Kidney epithelial cell (primary cell): ENCODE measurements at regions not wholly inside any gene's neighbourhood (a gene's known extent, or its start where the extent isn't known, plus 50 kb on each side); places are given as distances from the start of the nearest gene placed in this dataset.

Source experiments
- DNase-seq: peaks from one replicate; pipeline ENCODE4 v3.0.0-alpha.2; 2010; ENCODE audit warnings: low read depth
- H3K27me3 ChIP-seq: 2 replicates; pipeline ENCODE4 v1.6.0; 2011; ENCODE audit warnings: low read length; ENCODE audit not compliant: control insufficient read depth, insufficient read depth
- H3K36me3 ChIP-seq: 2 replicates; pipeline ENCODE4 v1.5.1; 2011; ENCODE audit warnings: low read length; ENCODE audit not compliant: control insufficient read depth, insufficient read depth
- H3K4me3 ChIP-seq: 2 replicates; pipeline ENCODE4 v1.5.1; 2011; ENCODE audit warnings: low read depth, mild to moderate bottlenecking, control low read depth, low read length
- TF ChIP-seq, protein P1 (sequence below): IDR thresholded peaks from 2 replicates; pipeline ENCODE4 v1.5.1; 2011; ENCODE audit warnings: mild to moderate bottlenecking, moderate library complexity, low read length, control low read depth, inconsistent platforms; ENCODE audit not compliant: insufficient read depth, poor library complexity, severe bottlenecking

- H3K4me3 ChIP-seq, result no peak overlapping the region
- no peaks in the 10 kb centered on the region for H3K27me3 ChIP-seq
- no peak for DNase-seq
- TF ChIP-seq, protein P1, sequence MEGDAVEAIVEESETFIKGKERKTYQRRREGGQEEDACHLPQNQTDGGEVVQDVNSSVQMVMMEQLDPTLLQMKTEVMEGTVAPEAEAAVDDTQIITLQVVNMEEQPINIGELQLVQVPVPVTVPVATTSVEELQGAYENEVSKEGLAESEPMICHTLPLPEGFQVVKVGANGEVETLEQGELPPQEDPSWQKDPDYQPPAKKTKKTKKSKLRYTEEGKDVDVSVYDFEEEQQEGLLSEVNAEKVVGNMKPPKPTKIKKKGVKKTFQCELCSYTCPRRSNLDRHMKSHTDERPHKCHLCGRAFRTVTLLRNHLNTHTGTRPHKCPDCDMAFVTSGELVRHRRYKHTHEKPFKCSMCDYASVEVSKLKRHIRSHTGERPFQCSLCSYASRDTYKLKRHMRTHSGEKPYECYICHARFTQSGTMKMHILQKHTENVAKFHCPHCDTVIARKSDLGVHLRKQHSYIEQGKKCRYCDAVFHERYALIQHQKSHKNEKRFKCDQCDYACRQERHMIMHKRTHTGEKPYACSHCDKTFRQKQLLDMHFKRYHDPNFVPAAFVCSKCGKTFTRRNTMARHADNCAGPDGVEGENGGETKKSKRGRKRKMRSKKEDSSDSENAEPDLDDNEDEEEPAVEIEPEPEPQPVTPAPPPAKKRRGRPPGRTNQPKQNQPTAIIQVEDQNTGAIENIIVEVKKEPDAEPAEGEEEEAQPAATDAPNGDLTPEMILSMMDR, result no peak
- H3K36me3 ChIP-seq, result no peaks in the 10 kb centered on the region
These were observed 248.1 kb upstream of the RHOBTB1 start for GRCh38 chr10:61192042-61192441.

DNA sequence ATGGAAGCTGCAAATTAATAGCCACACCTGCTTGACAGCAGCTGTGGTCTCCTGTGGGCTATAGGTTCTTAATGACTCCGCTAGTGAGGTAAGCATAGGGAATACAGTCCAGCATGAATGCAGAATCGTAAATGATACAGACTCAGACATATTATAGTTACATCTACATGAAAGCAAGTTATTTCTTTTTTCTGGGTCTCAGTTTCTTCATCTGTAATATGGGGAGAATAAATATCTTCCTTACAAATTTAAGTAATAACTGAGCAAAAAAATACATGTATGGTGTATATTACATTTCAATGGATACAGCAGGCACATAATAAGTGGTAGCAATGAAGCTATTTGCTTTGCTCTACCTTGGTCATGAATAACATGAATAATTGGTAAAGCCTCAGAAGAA lies 245.9 kb upstream of the RHOBTB1 start:
- Histone ChIP-seq H3K36me3 (no peaks in the 10 kb centered on the region), H3K27me3 (no peaks in the 10 kb centered on the region), H3K4me3 (no peak overlapping the region)
- no peak for DNase-seq
- TF ChIP-seq, protein P1, result no peak

DNA sequence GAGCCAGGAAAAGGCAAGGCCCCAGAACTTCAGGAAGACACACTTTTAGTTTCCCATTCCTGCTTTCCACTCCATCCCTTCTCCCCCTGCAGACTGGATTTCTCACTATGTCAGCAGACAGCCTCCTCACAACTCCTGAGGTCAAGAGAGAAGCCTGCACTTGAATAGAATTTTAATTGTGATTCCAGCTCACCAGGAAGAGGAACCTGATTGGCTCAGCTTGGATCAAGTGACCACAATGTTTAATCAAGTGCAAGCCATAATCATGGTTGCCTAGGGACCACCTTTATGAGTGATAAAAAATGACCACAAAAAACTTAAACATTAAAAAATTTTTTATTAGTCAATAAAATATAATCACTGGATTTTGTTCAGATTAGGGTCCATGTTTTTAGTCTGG lies 244.7 kb upstream of the RHOBTB1 start:
- no peak for DNase-seq
- Histone ChIP-seq H3K27me3 (no peaks in the 10 kb centered on the region), H3K4me3 (no peak overlapping the region), H3K36me3 (no peaks in the 10 kb centered on the region)
- TF ChIP-seq, protein P1, result no peak

- H3K4me3 ChIP-seq, result no peak overlapping the region
- no peaks in the 10 kb centered on the region for H3K36me3 ChIP-seq
- TF ChIP-seq, protein P1, result no peak
- H3K27me3 ChIP-seq, result no peaks in the 10 kb centered on the region
- no peak for DNase-seq
These were observed 244.1 kb upstream of the RHOBTB1 start for GRCh38 chr10:61188101-61188500.

DNA sequence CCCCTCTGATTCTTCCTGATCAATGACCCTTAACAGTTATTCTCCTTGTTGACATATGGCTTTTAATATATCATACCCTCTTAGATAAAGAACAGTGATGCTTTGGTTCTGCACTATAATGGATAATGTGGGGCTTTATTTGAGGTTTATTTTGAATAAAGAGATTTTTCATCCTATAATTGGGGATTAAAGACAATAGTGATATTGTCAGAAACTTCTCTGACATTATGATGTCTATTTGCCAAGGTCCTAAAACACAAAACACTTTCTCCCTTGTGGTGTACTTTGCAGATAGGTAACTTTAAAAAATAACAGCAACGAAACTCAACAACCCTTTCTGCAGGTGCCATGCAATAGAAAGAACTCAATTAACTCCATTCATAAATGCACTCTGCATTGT lies 243.6 kb upstream of the RHOBTB1 start:
- Histone ChIP-seq H3K4me3 (no peak overlapping the region), H3K36me3 (no peaks in the 10 kb centered on the region), H3K27me3 (no peaks in the 10 kb centered on the region)
- no peak for DNase-seq
- TF ChIP-seq, protein P1, result no peak

DNA sequence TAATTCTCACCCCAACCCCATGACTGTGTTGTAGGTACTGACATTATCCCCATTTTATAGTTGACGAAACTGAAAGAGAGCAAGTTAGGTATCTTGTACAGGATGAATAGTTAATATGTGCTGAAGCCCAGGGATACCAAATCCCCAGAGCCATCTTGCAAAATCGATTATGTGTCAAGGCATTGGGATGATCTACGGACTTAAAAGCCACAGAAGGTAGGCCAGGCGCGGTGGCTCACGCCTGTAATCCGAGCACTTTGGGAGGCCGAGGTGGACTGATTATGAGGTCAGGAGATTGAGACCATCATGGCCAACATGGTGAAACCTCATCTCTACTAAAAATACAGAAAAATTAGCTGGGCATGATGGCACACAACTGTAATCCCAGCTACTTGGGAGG lies 242.4 kb upstream of the RHOBTB1 start:
- TF ChIP-seq, protein P1, result no peak
- H3K36me3 ChIP-seq, result no peaks in the 10 kb centered on the region
- no peaks in the 10 kb centered on the region for H3K27me3 ChIP-seq
- H3K4me3 ChIP-seq, result no peak overlapping the region
- no peak for DNase-seq
